Keratinocyte (primary cell): ENCODE measurements at regions not wholly inside any gene's neighbourhood (a gene's known extent, or its start where the extent isn't known, plus 50 kb on each side); places are given as distances from the start of the nearest gene placed in this dataset.
"Not testable (repeated sequence)": the region's sequence is repeated elsewhere in the genome, so short reads cannot be mapped to it uniquely, and the experiment has no call there.

Source experiments
- CTCF ChIP-seq, 3 experiments: IDR thresholded peaks in 1 of 3; conservative IDR thresholded peaks in 1 of 3; optimal IDR thresholded peaks in 1 of 3; 2 replicates in 2 of 3; 3 replicates in 1 of 3; pipeline versions ENCODE3 to v1.5.1; 2011; ENCODE audit warnings: low read length in 3 of 3, mild to moderate bottlenecking in 3 of 3, moderate library complexity in 2 of 3, control low read depth in 1 of 3, inconsistent platforms in 1 of 3; ENCODE audit not compliant: insufficient read depth in 2 of 3; ENCODE audit errors: extremely low read depth in 1 of 3
- EZH2 ChIP-seq: IDR thresholded peaks from one replicate; pipeline ENCODE4 v1.6.1; 2012; ENCODE audit warnings: inconsistent platforms, mild to moderate bottlenecking, low read length, moderate library complexity

GRCh38 chr18:2247101-2247500 lies 324.2 kb downstream of the METTL4 start:
- not testable (repeated sequence) for TF ChIP-seq CTCF (optimal IDR thresholded peaks at IDR 0.05 in 1 of 3, IDR thresholded peaks at IDR 0.05 in 1 of 3, conservative IDR thresholded peaks at IDR 0.05 in 1 of 3; ENCODE audit: extremely low read depth in 1 of 3, insufficient read depth in 2 of 3, low read length in 3 of 3); EZH2
